ENCODE measurements at regions not wholly inside any gene's neighbourhood (a gene's known extent, or its start where the extent isn't known, plus 50 kb on each side); places are given as distances from the start of the nearest gene placed in this dataset.

- Mint-ChIP-seq H3K4me1 (peaks cover 0 to 4% (median 0%) of the 10 kb centered on the region in 4 donors), H3K27me3 (peaks cover 0 to 5% (median 3%) of the 10 kb centered on the region in 5 donors), H3K27ac (no peak overlapping the region), H3K9me3 (peaks cover 0 to 11% (median 0%) of the 10 kb centered on the region in 9 donors), H3K4me3 (no peak overlapping the region), H3K36me3 (no peaks in the 10 kb centered on the region)
- no peak for DNase-seq
- ATAC-seq: no peak
- POLR2A ChIA-PET: no interaction called here
Observed at GRCh38 chr11:69357458-69358397, 63.8 kb downstream of the MYEOV start.

GRCh38 chr11:69358398-69359020 lies 64.6 kb downstream of the MYEOV start:
- POLR2A ChIA-PET: no interaction called here
- Mint-ChIP-seq H3K4me1 (peaks cover 0 to 4% (median 0%) of the 10 kb centered on the region in 4 donors), H3K27me3 (peaks cover 0 to 5% (median 2%) of the 10 kb centered on the region in 5 donors), H3K36me3 (no peaks in the 10 kb centered on the region), H3K4me3 (no peak overlapping the region), H3K27ac (no peak overlapping the region), H3K9me3 (peaks cover 0 to 11% (median 0%) of the 10 kb centered on the region in 9 donors)
- ATAC-seq: no peak
- DNase-seq: no peak

- Mint-ChIP-seq H3K9me3 (peaks cover 0 to 11% (median 0%) of the 10 kb centered on the region in 9 donors), H3K4me3 (no peak overlapping the region), H3K36me3 (no peaks in the 10 kb centered on the region), H3K4me1 (peaks cover 0 to 4% (median 0%) of the 10 kb centered on the region in 4 donors), H3K27me3 (peaks cover 0 to 3% (median 0%) of the 10 kb centered on the region in 5 donors), H3K27ac (no peak overlapping the region)
- POLR2A ChIA-PET: interaction anchor here (0.6 kb wide), 1 partner anchor 63 kb away, joined by 3 read pairs; no protein-coding TSS in a partner anchor
- ATAC-seq: no peak
- no peak for DNase-seq
Observed at GRCh38 chr11:69359735-69360480, 66.0 kb downstream of the MYEOV start.

- no peak for DNase-seq
- no peak overlapping the region for H3K27ac Mint-ChIP-seq
- H3K36me3 Mint-ChIP-seq: no peaks in the 10 kb centered on the region
- H3K4me1 Mint-ChIP-seq: peaks cover 0 to 4% (median 0%) of the 10 kb centered on the region in 4 donors
- H3K4me3 Mint-ChIP-seq: no peak overlapping the region
- ATAC-seq: no peak
- POLR2A ChIA-PET: interaction anchor here (0.6 kb wide), 1 partner anchor 64 kb away, joined by 3 read pairs; no protein-coding TSS in a partner anchor
- peaks cover 0 to 11% (median 0%) of the 10 kb centered on the region in 9 donors for H3K9me3 Mint-ChIP-seq
- H3K27me3 Mint-ChIP-seq: peaks cover 0 to 3% (median 0%) of the 10 kb centered on the region in 5 donors
Observed at GRCh38 chr11:69360606-69361005, 66.7 kb downstream of the MYEOV start.

GRCh38 chr11:69361048-69361447 lies 67.1 kb downstream of the MYEOV start:
- no peak for DNase-seq
- peaks cover 0 to 3% (median 0%) of the 10 kb centered on the region in 5 donors for H3K27me3 Mint-ChIP-seq
- H3K27ac Mint-ChIP-seq: no peak overlapping the region
- H3K4me1 Mint-ChIP-seq: peaks cover 0 to 4% (median 0%) of the 10 kb centered on the region in 4 donors
- POLR2A ChIA-PET: no interaction called here
- H3K4me3 Mint-ChIP-seq: no peak overlapping the region
- H3K9me3 Mint-ChIP-seq: peaks cover 0 to 11% (median 0%) of the 10 kb centered on the region in 9 donors
- no peak for ATAC-seq
- no peaks in the 10 kb centered on the region for H3K36me3 Mint-ChIP-seq

GRCh38 chr11:69361466-69361865 lies 67.5 kb downstream of the MYEOV start:
- POLR2A ChIA-PET: no interaction called here
- Mint-ChIP-seq H3K4me1 (peaks cover 0 to 4% (median 0%) of the 10 kb centered on the region in 4 donors), H3K4me3 (no peak overlapping the region), H3K9me3 (peaks cover 0 to 11% (median 0%) of the 10 kb centered on the region in 9 donors), H3K27me3 (peaks cover 0 to 3% (median 0%) of the 10 kb centered on the region in 5 donors), H3K27ac (no peak overlapping the region), H3K36me3 (no peaks in the 10 kb centered on the region)
- ATAC-seq (no peak), DNase-seq (no peak)

GRCh38 chr11:69362315-69362714 lies 68.4 kb downstream of the MYEOV start:
- Mint-ChIP-seq H3K4me3 (no peak overlapping the region), H3K9me3 (peaks cover 0 to 11% (median 0%) of the 10 kb centered on the region in 9 donors), H3K27me3 (no peaks in the 10 kb centered on the region), H3K4me1 (peaks cover 0 to 4% (median 0%) of the 10 kb centered on the region in 4 donors), H3K27ac (no peak overlapping the region), H3K36me3 (no peaks in the 10 kb centered on the region)
- POLR2A ChIA-PET: no interaction called here
- ATAC-seq (no peak), DNase-seq (no peak)

- Mint-ChIP-seq H3K27ac (no peak overlapping the region), H3K4me1 (peaks cover 0 to 7% (median 0%) of the 10 kb centered on the region in 4 donors), H3K36me3 (peaks cover 0 to 4% (median 0%) of the 10 kb centered on the region in 3 donors), H3K27me3 (peaks cover 0 to 4% (median 0%) of the 10 kb centered on the region in 5 donors), H3K4me3 (no peak overlapping the region), H3K9me3 (peaks cover 0 to 5% (median 0%) of the 10 kb centered on the region in 9 donors)
- POLR2A ChIA-PET: interaction anchor here (0.6 kb wide), 1 partner anchor 9 kb away, joined by 5 read pairs; no protein-coding TSS in a partner anchor
- ATAC-seq: no peak
- no peak for DNase-seq
Observed at GRCh38 chr11:69364921-69365320, 71.0 kb downstream of the MYEOV start.

- Mint-ChIP-seq H3K36me3 (peaks cover 0 to 5% (median 0%) of the 10 kb centered on the region in 3 donors), H3K27me3 (peaks cover 0 to 5% (median 0%) of the 10 kb centered on the region in 5 donors), H3K4me1 (peaks cover 0 to 8% (median 0%) of the 10 kb centered on the region in 4 donors), H3K9me3 (peaks cover 0 to 5% (median 0%) of the 10 kb centered on the region in 9 donors), H3K4me3 (no peak overlapping the region), H3K27ac (no peak overlapping the region)
- no peak for ATAC-seq
- no peak for DNase-seq
- POLR2A ChIA-PET: no interaction called here
Observed at GRCh38 chr11:69365558-69365957, 71.6 kb downstream of the MYEOV start.

- DNase-seq: no peak
- H3K27me3 Mint-ChIP-seq: peaks cover 0 to 5% (median 0%) of the 10 kb centered on the region in 5 donors
- no peak overlapping the region for H3K27ac Mint-ChIP-seq
- ATAC-seq: no peak
- peaks cover 0 to 5% (median 0%) of the 10 kb centered on the region in 3 donors for H3K36me3 Mint-ChIP-seq
- peaks cover 0 to 5% (median 0%) of the 10 kb centered on the region in 9 donors for H3K9me3 Mint-ChIP-seq
- POLR2A ChIA-PET: no interaction called here
- no peak overlapping the region for H3K4me3 Mint-ChIP-seq
- peaks cover 0 to 6% (median 0%) of the 10 kb centered on the region in 4 donors for H3K4me1 Mint-ChIP-seq
Observed at GRCh38 chr11:69366591-69366990, 72.6 kb downstream of the MYEOV start.

GRCh38 chr11:69367211-69367964 lies 73.4 kb downstream of the MYEOV start:
- no peak for ATAC-seq
- POLR2A ChIA-PET: no interaction called here
- peaks cover 0 to 5% (median 0%) of the 10 kb centered on the region in 3 donors for H3K36me3 Mint-ChIP-seq
- H3K4me1 Mint-ChIP-seq: peaks cover 0 to 7% (median 0%) of the 10 kb centered on the region in 4 donors
- H3K27ac Mint-ChIP-seq: no peak overlapping the region
- H3K4me3 Mint-ChIP-seq: no peak overlapping the region
- peaks cover 0 to 5% (median 0%) of the 10 kb centered on the region in 9 donors for H3K9me3 Mint-ChIP-seq
- H3K27me3 Mint-ChIP-seq: peaks cover 0 to 12% (median 0%) of the 10 kb centered on the region in 5 donors
- DNase-seq: no peak
